Chondrocyte (in vitro differentiated cells): ENCODE measurements at regions not wholly inside any gene's neighbourhood (a gene's known extent, or its start where the extent isn't known, plus 50 kb on each side); places are given as distances from the start of the nearest gene placed in this dataset.

Source experiments
- DNase-seq: peaks from one replicate; pipeline ENCODE4 v3.0.0; 2021; ENCODE audit warnings: mixed read lengths, low spot score
- H3K27ac Mint-ChIP-seq: one replicate; pipeline ENCODE4 v1.8.0; 2021; ENCODE audit warnings: mild to moderate bottlenecking, moderate library complexity, mixed read lengths; ENCODE audit not compliant: unreplicated experiment
- H3K27me3 Mint-ChIP-seq: 2 replicates; pipeline ENCODE4 v1.8.0; 2021; ENCODE audit warnings: low read depth, mixed read lengths
- H3K36me3 Mint-ChIP-seq: 2 replicates; pipeline ENCODE4 v1.8.0; 2021; ENCODE audit warnings: low read depth, mixed read lengths
- H3K4me1 Mint-ChIP-seq: 2 replicates; pipeline ENCODE4 v1.8.0; 2021; ENCODE audit warnings: low read depth, mild to moderate bottlenecking, mixed read lengths
- H3K4me3 Mint-ChIP-seq: one replicate; pipeline ENCODE4 v1.8.0; 2021; ENCODE audit warnings: mild to moderate bottlenecking, moderate library complexity, mixed read lengths; ENCODE audit not compliant: unreplicated experiment
- H3K9me3 Mint-ChIP-seq: 2 replicates; pipeline ENCODE4 v1.8.0; 2021; ENCODE audit warnings: low read depth, mixed read lengths
- TF ChIP-seq, protein P1 (sequence below): fragments of 200-600 bp; sonication (generic); IDR thresholded peaks from 2 replicates; pipeline ENCODE4 v1.5.0; 2021; ENCODE audit warnings: antibody characterized with exemption, mild to moderate bottlenecking, moderate library complexity

- no peaks in the 10 kb centered on the region for H3K36me3 Mint-ChIP-seq
- peaks cover 15% of the 10 kb centered on the region for H3K4me1 Mint-ChIP-seq
- DNase-seq, result no peak
- no peaks in the 10 kb centered on the region for H3K9me3 Mint-ChIP-seq
- TF ChIP-seq, protein P1, sequence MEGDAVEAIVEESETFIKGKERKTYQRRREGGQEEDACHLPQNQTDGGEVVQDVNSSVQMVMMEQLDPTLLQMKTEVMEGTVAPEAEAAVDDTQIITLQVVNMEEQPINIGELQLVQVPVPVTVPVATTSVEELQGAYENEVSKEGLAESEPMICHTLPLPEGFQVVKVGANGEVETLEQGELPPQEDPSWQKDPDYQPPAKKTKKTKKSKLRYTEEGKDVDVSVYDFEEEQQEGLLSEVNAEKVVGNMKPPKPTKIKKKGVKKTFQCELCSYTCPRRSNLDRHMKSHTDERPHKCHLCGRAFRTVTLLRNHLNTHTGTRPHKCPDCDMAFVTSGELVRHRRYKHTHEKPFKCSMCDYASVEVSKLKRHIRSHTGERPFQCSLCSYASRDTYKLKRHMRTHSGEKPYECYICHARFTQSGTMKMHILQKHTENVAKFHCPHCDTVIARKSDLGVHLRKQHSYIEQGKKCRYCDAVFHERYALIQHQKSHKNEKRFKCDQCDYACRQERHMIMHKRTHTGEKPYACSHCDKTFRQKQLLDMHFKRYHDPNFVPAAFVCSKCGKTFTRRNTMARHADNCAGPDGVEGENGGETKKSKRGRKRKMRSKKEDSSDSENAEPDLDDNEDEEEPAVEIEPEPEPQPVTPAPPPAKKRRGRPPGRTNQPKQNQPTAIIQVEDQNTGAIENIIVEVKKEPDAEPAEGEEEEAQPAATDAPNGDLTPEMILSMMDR, result no peak
- H3K27ac Mint-ChIP-seq, result no peak overlapping the region
- H3K27me3 Mint-ChIP-seq, result peaks cover 22% of the 10 kb centered on the region
- no peak overlapping the region for H3K4me3 Mint-ChIP-seq
Measured at GRCh38 chr6:170229396-170229795, 61.5 kb downstream of the DLL1 start.

- no peaks in the 10 kb centered on the region for H3K36me3 Mint-ChIP-seq
- H3K9me3 Mint-ChIP-seq, result no peaks in the 10 kb centered on the region
- no peak overlapping the region for H3K27ac Mint-ChIP-seq
- no peak for DNase-seq
- H3K4me1 Mint-ChIP-seq, result peaks cover 16% of the 10 kb centered on the region
- peaks cover 22% of the 10 kb centered on the region for H3K27me3 Mint-ChIP-seq
- no peak overlapping the region for H3K4me3 Mint-ChIP-seq
- TF ChIP-seq, protein P1, result no peak
Measured at GRCh38 chr6:170228946-170229310, 62.0 kb downstream of the DLL1 start.

DNA sequence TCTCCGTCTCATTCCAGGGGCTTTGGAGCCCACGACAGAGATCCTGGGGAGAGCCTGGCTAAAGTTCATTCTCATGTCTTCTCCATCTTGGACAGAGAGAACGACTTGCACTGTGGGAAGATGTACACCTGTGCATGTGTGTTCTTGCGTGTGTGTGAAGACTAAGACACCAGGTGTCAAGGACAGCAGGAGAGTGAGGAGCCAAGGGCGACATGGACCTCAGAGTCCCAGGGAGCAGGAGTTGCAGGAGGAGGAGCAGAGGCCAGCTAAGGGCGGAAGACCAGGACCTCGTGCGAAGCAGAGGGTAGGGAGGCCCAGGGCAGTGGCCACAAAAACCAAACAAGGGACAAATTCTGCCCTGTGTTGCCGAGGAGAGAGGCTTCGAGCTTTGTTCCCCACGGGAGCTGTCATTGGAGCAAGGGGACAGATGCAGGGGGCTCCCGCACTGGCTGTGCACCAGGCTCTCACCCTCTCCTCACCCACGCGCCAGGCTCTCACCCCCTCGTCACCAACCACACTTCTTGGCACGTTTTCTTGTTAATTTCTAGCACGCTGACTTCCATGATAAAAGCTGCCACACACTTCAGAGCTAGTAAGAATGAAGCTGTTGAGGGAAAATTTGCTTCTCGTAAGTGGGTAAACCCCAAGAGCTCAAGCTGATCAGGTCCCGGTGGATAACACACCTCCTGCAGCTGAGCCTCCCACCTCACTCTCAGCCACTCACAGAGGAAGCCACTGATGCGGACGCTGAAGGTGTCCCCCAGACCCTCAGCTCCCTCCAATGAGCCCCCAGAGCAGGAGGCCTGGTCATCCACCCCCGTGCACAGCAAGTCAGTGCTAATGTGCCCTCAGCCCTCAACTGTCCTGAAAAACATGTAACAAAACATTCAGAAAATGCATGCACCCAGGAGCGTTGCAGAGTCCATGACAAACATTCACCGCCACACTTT is 62.6 kb downstream of the DLL1 start:
- H3K4me3 Mint-ChIP-seq, result no peak overlapping the region
- H3K27ac Mint-ChIP-seq, result no peak overlapping the region
- TF ChIP-seq, protein P1, result no peak
- H3K4me1 Mint-ChIP-seq, result peaks cover 16% of the 10 kb centered on the region
- H3K27me3 Mint-ChIP-seq, result peaks cover 18% of the 10 kb centered on the region
- H3K9me3 Mint-ChIP-seq, result no peaks in the 10 kb centered on the region
- no peak for DNase-seq
- no peaks in the 10 kb centered on the region for H3K36me3 Mint-ChIP-seq

DNA sequence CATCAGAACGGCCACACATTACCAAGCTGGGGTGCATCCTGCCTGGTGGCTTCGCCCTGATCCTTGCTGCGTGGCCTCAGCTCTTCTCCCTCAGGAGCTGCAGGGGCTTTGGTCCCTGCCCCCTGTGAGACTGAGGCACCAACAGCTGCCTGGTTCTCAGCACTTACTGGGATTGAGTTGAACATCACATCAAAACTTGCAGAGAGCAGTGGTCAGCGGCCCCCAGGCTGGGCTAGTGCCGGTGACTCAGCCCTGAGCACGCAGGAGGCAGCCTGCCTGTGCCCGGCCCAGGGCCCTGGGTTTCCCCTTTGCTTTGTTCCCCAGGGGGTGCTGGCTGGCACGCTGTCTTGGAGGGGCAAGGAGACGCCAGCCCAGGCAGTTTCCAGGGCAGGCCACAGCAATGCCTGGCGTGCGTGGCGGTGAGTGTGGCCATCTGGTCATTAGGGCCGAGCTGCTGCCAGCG is 63.3 kb downstream of the DLL1 start:
- no peak for DNase-seq
- Mint-ChIP-seq H3K27ac (no peak overlapping the region), H3K27me3 (peaks cover 17% of the 10 kb centered on the region), H3K4me1 (peaks cover 16% of the 10 kb centered on the region), H3K36me3 (no peaks in the 10 kb centered on the region), H3K9me3 (no peaks in the 10 kb centered on the region), H3K4me3 (no peak overlapping the region)
- TF ChIP-seq, protein P1, result no peak

GRCh38 chr6:170226647-170227046 is 64.2 kb downstream of the DLL1 start:
- no peak overlapping the region for H3K27ac Mint-ChIP-seq
- peaks cover 17% of the 10 kb centered on the region for H3K27me3 Mint-ChIP-seq
- TF ChIP-seq, protein P1, result no peak
- no peak overlapping the region for H3K4me3 Mint-ChIP-seq
- no peaks in the 10 kb centered on the region for H3K36me3 Mint-ChIP-seq
- H3K4me1 Mint-ChIP-seq, result peaks cover 13% of the 10 kb centered on the region
- DNase-seq, result no peak
- no peaks in the 10 kb centered on the region for H3K9me3 Mint-ChIP-seq
